Eye (tissue), 1 donor: ENCODE measurements at regions not wholly inside any gene's neighbourhood (a gene's known extent, or its start where the extent isn't known, plus 50 kb on each side); places are given as distances from the start of the nearest gene placed in this dataset.
A peak's percentile ranks its signal among the peaks of the same experiment; 100 is the strongest.
"Not testable (repeated sequence)": the region's sequence is repeated elsewhere in the genome, so short reads cannot be mapped to it uniquely, and the experiment has no call there.

Experiments
- DNase-seq: peaks from one replicate; pipeline ENCODE4 v3.0.0-alpha.2; 2015

- DNase-seq: no peak
Measured at GRCh38 chr11:100585728-100586127, 101.4 kb upstream of the ARHGAP42 start.

GRCh38 chr11:100586361-100587101 is 100.6 kb upstream of the ARHGAP42 start:
- DNase-seq: no peak

DNA sequence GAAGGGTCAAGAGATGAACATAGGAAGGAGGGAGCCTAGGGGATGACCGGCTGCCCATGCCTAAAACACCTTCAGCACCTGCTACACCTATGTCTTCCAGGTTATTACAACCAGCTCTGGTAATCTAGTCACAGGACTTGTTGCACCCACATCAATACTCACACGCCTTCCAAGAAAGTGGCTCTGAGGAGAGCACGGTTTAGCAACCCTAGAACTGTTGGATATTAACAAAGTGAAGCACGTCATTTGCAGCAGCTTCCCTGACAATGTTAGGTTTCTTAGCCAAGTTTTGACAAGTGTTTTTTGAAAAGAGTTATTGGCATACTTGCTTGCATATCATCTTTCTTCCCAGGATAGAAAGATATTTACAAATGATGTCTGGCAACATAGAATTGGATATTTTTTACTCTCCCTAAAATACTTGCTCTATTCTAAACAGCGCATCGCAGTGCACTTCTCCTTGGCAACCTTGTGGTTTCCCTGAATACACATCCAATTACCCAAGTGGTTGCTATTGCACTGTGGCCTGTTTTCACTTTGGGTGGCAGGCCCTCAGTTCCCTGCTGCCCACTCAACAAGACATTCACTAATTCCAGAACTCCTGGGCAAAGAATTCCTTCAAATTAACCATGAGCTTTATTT is 94.3 kb upstream of the ARHGAP42 start:
- DNase-seq: peak; percentile 25

- DNase-seq: no peak
Measured at GRCh38 chr11:100593291-100593690, 93.8 kb upstream of the ARHGAP42 start.

DNA sequence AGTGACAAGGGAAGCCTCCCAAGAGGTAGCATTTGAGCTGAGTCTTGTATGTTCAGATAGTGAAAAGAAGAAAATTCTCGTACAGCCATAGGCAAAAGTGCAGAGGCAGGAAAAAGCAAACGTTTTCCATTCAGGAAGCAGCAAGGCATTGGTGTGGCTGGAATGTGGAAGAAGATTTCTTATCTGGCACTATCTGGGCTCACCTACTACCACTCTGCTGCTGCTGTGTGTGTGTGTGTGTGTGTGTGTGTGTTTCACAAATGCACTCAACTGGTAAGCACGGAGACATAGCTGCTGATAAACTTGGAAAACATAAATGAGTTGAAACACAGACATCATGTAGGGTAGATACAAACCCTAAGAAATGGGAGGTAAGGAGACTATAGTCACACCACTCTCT is 92.8 kb upstream of the ARHGAP42 start:
- no peak for DNase-seq

- DNase-seq: no peak
Measured at GRCh38 chr11:100600941-100601340, 86.1 kb upstream of the ARHGAP42 start.

GRCh38 chr11:100602716-100603115 is 84.4 kb upstream of the ARHGAP42 start:
- DNase-seq: peak; percentile 15

GRCh38 chr11:100607761-100608160 is 79.3 kb upstream of the ARHGAP42 start:
- DNase-seq: not testable (repeated sequence)

- DNase-seq: no peak
Measured at GRCh38 chr11:100612766-100613165, 74.3 kb upstream of the ARHGAP42 start.

- no peak for DNase-seq
Measured at GRCh38 chr11:100618914-100619313, 68.2 kb upstream of the ARHGAP42 start.

DNA sequence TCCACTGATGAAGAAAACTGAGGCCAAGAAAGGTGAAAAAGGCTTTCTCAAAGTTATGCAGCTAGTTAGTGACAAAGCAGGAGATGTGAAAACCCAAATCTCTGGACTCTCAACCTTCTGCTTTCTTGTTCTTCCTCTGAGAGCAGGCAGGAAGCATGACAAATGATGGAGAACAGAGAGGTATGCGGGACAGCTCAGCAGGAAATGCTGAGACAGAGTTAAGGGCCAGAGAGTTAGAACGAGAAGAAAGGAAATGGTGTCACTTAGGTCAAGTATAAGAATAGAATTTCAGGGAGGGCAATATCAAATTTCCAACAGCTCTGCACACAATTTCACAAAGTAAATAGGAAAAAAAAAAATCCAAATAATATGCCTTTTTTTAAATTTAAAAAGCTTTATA is 67.6 kb upstream of the ARHGAP42 start:
- no peak for DNase-seq

DNA sequence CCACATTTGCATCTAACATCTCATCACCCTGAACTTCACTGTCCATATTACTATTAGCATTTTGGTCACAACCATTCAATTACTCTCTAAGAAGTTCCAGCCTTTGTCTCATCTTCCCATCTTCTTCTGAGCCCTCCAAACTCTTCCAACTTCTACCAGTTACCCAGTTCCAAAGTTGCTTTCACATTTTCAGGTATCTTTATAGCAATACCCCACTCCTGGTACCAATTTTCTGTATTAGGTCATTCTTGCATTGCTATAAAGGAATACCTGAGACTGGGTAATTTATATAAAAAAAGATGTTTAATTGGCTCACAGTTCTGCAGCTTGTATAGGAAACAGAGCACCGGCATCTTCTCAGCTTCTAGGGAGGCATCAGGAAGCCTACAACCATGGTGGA is 64.7 kb upstream of the ARHGAP42 start:
- no peak for DNase-seq

GRCh38 chr11:100624346-100624745 is 62.7 kb upstream of the ARHGAP42 start:
- no peak for DNase-seq

DNA sequence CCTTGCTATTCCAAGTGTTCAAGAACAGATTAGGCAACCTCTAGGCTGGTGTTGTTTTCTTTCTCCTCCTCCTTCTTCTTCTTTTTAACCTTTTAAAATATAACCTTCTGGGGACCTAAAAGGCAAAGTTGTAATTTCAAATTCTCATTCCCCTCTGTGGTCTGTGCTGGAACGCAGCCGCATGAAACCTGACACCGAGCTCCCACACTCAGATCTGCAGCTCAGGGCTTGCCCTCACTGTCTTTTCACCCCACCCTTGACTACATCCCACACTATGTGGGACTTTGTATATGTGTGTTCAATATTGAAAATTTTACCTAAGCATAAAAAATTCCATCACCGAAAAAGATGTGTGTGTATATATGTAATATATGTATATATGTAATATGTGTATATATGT is 62.0 kb upstream of the ARHGAP42 start:
- no peak for DNase-seq

- no peak for DNase-seq
Measured at GRCh38 chr11:100629671-100630070, 57.4 kb upstream of the ARHGAP42 start.

GRCh38 chr11:100630898-100631297 is 56.2 kb upstream of the ARHGAP42 start:
- DNase-seq: no peak

DNA sequence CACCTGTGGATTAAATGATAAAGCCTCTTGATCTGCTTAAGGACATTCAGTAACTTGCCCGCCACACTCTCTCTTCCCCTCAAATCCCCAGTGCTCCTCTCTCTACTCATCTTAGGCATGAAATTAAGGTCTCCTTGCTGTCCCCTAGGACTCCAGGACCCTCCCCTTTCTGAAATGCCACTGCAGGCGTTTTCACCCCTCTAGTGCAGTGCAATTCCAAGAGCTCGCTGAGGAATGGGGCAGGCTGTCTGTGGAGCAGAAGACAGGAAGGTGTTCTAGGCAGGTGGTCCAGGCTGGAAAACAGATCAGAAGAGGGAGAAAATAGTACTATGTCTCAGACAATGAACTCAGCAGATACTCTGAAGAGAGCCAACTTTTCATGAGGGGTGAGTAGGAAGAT is 55.8 kb upstream of the ARHGAP42 start:
- DNase-seq: no peak

DNA sequence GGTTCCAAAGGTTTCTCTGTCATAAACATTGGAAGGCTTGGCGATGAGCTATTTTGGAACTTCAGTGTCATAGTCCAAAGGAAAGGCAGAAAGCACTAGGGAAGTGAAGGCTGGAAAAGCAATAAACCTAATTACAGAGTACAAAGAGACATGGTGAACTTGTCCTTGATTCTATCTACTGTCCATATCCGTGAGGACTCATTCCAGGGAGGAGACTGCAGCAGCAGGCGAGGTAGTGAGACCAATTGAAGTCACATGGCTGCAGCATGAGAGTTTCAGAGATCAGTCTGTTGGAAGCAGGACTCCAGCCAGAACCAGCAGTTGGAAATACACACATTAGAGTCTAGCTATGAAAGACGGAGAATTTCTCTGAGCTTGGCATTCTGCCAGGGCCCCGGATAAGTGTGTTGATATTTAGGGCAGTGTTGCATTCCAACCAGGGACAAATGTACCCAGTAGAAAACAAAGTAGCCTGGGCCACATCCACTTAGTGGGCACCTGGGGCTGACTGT is 54.1 kb upstream of the ARHGAP42 start:
- peak; percentile 65 for DNase-seq

- no peak for DNase-seq
Measured at GRCh38 chr11:100635194-100635593, 51.9 kb upstream of the ARHGAP42 start.

DNA sequence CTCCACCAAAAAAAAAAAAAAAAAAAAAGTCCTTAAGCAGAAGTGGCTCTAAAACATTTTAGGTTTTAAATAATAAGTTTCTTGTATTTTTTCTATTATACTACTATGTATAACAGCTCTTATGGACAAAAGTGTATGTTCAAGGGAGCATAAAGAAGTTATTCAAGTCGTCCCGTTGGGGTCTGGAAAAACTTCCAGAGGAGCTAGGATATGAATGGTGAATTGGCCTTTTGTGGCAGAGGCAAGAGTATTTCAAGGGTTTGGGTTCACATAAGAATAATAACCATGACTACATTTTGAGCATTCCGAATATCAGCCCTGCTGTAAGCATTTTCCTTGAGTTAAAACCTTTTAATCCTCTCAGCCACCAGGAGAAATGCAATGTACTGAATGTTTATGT is 50.6 kb upstream of the ARHGAP42 start:
- no peak for DNase-seq
